ENCODE measurements at regions not wholly inside any gene's neighbourhood (a gene's known extent, or its start where the extent isn't known, plus 50 kb on each side); places are given as distances from the start of the nearest gene placed in this dataset.

GRCh38 chr3:5058471-5058951, 63.6 kb upstream of the ARL8B start:
- in situ Hi-C loops (cut with MboI; ENCODE audit: low pct_ligation_motif_present in 1 of 4, low pct_unique_long_range_greater_than_20kb in 1 of 4, low sequenced_read_pairs in 3 of 4) (loop anchor here in 3 of 4 donors (10.0 to 25.0 kb wide), 3 partner anchors 344 to 696 kb away; no protein-coding TSS in a partner anchor), intact Hi-C loops (cut with DNase I; ENCODE audit: low total_unique reads) (no loop called here)
- Histone ChIP-seq H3K9me3 (no peaks in the 10 kb centered on the region), H3K36me3 (no peaks in the 10 kb centered on the region), H3K27ac (no peak overlapping the region), H3K4me1 (peaks cover 0 to 14% (median 0%) of the 10 kb centered on the region in 4 donors), H3K27me3 (no peaks in the 10 kb centered on the region), H3K4me3 (no peak overlapping the region)
- no peak for DNase-seq
- TF ChIP-seq POLR2A (IDR thresholded peaks at IDR 0.05) (no peak), CTCF (IDR thresholded peaks at IDR 0.05) (no peak), POLR2AphosphoS5 (IDR thresholded peaks at IDR 0.05) (no peak), EP300 (IDR thresholded peaks at IDR 0.05; ENCODE audit: low read depth) (no peak)

DNA sequence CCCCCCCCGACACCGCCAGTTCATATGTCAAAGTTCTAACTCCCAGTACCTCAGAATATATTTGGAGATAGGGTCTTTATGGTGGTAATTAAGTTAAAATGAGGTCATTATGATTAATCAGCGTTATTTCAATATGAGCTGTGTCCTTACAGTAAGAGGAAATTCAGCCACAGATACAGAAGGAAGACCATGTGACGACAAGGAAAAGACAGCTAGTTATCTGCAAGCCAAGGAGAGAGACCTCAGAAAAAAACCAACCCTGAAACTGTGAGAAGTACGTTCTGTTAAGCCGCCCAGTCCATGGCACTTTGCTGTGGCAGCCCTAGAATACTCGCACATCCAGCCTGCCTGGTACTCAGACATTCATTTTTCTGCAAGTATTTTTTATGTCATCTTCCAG, 62.3 kb upstream of the ARL8B start:
- WGBS, 2 donors (ENCODE audit: low coverage in 1 of 2) = 83% methylated on average over 7 of the region's 7 CpGs

DNA sequence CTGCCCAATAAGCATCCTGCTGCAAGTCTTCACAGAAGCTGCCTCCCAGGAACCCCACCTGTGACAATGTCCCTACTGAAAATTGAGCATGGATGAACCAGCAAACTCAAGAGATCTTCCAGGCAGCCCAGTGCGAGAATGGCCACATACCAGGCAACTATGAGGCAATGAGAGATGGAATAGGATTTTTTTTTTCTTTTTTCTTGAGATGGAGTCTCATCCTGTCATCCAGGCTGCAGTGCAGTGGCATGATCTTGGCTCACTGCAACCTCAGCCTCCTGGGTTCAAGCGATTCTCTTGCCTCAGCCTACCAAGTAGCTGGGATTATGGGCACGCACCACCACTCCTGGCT, 60.9 kb upstream of the ARL8B start:
- intact Hi-C loops (cut with DNase I; ENCODE audit: low total_unique reads) (no loop called here), in situ Hi-C loops (cut with MboI; ENCODE audit: low pct_ligation_motif_present in 1 of 4, low pct_unique_long_range_greater_than_20kb in 1 of 4, low sequenced_read_pairs in 3 of 4) (loop anchor here in 3 of 4 donors (5.0 to 25.0 kb wide), 3 partner anchors 344 to 699 kb away; no protein-coding TSS in a partner anchor)
- 86 to 100% methylated on average over 2 to 3 of the region's 3 CpGs for WGBS, 2 donors (ENCODE audit: low coverage in 1 of 2)

More for the DNA sequence above, 62.3 kb upstream of the ARL8B start:
- Histone ChIP-seq H3K27me3 (no peaks in the 10 kb centered on the region), H3K36me3 (no peaks in the 10 kb centered on the region), H3K9me3 (no peaks in the 10 kb centered on the region), H3K4me1 (peaks cover 0 to 11% (median 0%) of the 10 kb centered on the region in 4 donors), H3K27ac (no peak overlapping the region), H3K4me3 (no peak overlapping the region)
- in situ Hi-C loops (cut with MboI; ENCODE audit: low pct_ligation_motif_present in 1 of 4, low pct_unique_long_range_greater_than_20kb in 1 of 4, low sequenced_read_pairs in 3 of 4) = loop anchor here (5.0 to 25.0 kb wide), 4 partner anchors 342 to 697 kb away; no protein-coding TSS in a partner anchor
- TF ChIP-seq POLR2A (IDR thresholded peaks at IDR 0.05) (no peak), POLR2AphosphoS5 (IDR thresholded peaks at IDR 0.05) (no peak), EP300 (IDR thresholded peaks at IDR 0.05; ENCODE audit: low read depth) (no peak), CTCF (IDR thresholded peaks at IDR 0.05) (no peak)
- intact Hi-C loops (cut with DNase I; ENCODE audit: low total_unique reads) = no loop called here
- no peak for DNase-seq

DNA sequence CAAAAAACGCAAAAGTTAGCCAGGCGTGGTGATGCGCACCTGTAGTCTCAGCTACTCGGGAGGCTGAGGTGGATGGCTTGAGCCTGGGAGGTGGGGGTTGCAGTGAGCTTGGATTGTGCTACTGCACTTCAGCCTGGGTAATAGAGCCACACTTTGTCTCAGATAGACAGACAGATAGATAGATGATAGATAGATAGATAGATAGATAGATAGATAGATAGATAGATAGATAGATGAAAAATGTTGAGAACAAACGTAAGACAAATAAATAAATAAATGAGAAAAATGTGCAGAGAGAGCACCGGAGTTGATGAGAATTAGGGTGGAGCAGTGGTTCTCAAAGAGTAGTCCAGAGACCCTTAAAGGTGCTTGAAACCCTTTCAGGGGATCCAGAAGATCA, 58.4 kb upstream of the ARL8B start:
- Histone ChIP-seq H3K27ac (no peak overlapping the region), H3K9me3 (no peaks in the 10 kb centered on the region), H3K4me3 (no peak overlapping the region), H3K27me3 (no peaks in the 10 kb centered on the region), H3K36me3 (no peaks in the 10 kb centered on the region), H3K4me1 (no peaks in the 10 kb centered on the region)
- in situ Hi-C loops (cut with MboI; ENCODE audit: low pct_ligation_motif_present in 1 of 4, low pct_unique_long_range_greater_than_20kb in 1 of 4, low sequenced_read_pairs in 3 of 4) = loop anchor here in 3 of 4 donors (5.0 to 25.0 kb wide), 3 partner anchors 346 to 701 kb away; no protein-coding TSS in a partner anchor
- intact Hi-C loops (cut with DNase I; ENCODE audit: low total_unique reads) = no loop called here
- DNase-seq = no peak
- WGBS, 2 donors (ENCODE audit: low coverage in 1 of 2) = 88 to 90% methylated on average over 2 to 6 of the region's 6 CpGs
- no peak for TF ChIP-seq CTCF (IDR thresholded peaks at IDR 0.05)
- TF ChIP-seq EP300 (IDR thresholded peaks at IDR 0.05; ENCODE audit: low read depth) = no peak
- no peak for TF ChIP-seq POLR2A (IDR thresholded peaks at IDR 0.05)
- TF ChIP-seq POLR2AphosphoS5 (IDR thresholded peaks at IDR 0.05) = no peak

More for the DNA sequence above, 60.9 kb upstream of the ARL8B start:
- peaks cover 0 to 11% (median 0%) of the 10 kb centered on the region in 4 donors for H3K4me1 ChIP-seq
- H3K27me3 ChIP-seq = no peaks in the 10 kb centered on the region
- no peak overlapping the region for H3K4me3 ChIP-seq
- H3K36me3 ChIP-seq = no peaks in the 10 kb centered on the region
- H3K9me3 ChIP-seq = no peaks in the 10 kb centered on the region
- DNase-seq = no peak
- no peak for TF ChIP-seq EP300 (IDR thresholded peaks at IDR 0.05; ENCODE audit: low read depth)
- no peak for TF ChIP-seq POLR2AphosphoS5 (IDR thresholded peaks at IDR 0.05)
- TF ChIP-seq CTCF (IDR thresholded peaks at IDR 0.05) = no peak
- no peak for TF ChIP-seq POLR2A (IDR thresholded peaks at IDR 0.05)
- no peak overlapping the region for H3K27ac ChIP-seq
